DOHH2 (cell line): ENCODE measurements at regions not wholly inside any gene's neighbourhood (a gene's known extent, or its start where the extent isn't known, plus 50 kb on each side); places are given as distances from the start of the nearest gene placed in this dataset.

ENCODE experiments used
- EZH2phosphoT487 ChIP-seq: fragments of 200-600 bp; sonication (generic); IDR thresholded peaks from 2 replicates; pipeline ENCODE4 v1.6.1; 2017; ENCODE audit warnings: borderline replicate concordance, mild to moderate bottlenecking, antibody characterized with exemption, low read length, moderate library complexity, mixed read lengths
- TF ChIP-seq, protein P1 (sequence below): fragments of 200-600 bp; sonication (generic); IDR thresholded peaks from one replicate; pipeline ENCODE4 v1.5.1; 2014; ENCODE audit warnings: antibody characterized with exemption, mild to moderate bottlenecking, low read depth, low read length; ENCODE audit not compliant: poor library complexity, severe bottlenecking

GRCh38 chr1:201633811-201634210 lies 94.9 kb downstream of the NAV1 start:
- TF ChIP-seq, protein P1, sequence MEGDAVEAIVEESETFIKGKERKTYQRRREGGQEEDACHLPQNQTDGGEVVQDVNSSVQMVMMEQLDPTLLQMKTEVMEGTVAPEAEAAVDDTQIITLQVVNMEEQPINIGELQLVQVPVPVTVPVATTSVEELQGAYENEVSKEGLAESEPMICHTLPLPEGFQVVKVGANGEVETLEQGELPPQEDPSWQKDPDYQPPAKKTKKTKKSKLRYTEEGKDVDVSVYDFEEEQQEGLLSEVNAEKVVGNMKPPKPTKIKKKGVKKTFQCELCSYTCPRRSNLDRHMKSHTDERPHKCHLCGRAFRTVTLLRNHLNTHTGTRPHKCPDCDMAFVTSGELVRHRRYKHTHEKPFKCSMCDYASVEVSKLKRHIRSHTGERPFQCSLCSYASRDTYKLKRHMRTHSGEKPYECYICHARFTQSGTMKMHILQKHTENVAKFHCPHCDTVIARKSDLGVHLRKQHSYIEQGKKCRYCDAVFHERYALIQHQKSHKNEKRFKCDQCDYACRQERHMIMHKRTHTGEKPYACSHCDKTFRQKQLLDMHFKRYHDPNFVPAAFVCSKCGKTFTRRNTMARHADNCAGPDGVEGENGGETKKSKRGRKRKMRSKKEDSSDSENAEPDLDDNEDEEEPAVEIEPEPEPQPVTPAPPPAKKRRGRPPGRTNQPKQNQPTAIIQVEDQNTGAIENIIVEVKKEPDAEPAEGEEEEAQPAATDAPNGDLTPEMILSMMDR, result no peak
- TF ChIP-seq EZH2phosphoT487, result no peak
